Mucosa of gallbladder (tissue), 1 donor: ENCODE measurements at regions not wholly inside any gene's neighbourhood (a gene's known extent, or its start where the extent isn't known, plus 50 kb on each side); places are given as distances from the start of the nearest gene placed in this dataset.
A peak's percentile ranks its signal among the peaks of the same experiment; 100 is the strongest.

Experiments
- DNase-seq: peaks from one replicate; pipeline ENCODE4 v3.0.0-alpha.2; 2020; ENCODE audit warnings: low spot score
- donor health status: DM: no; HTN: no; CAD: no.

GRCh38 chrX:10813761-10814160 lies 193.4 kb upstream of the MID1 start:
- no peak for DNase-seq

- no peak for DNase-seq
These were observed 198.3 kb upstream of the MID1 start for GRCh38 chrX:10818651-10819050.

- no peak for DNase-seq
These were observed 199.6 kb upstream of the MID1 start for GRCh38 chrX:10819973-10820372.

GRCh38 chrX:10821293-10821692 lies 200.9 kb upstream of the MID1 start:
- no peak for DNase-seq

GRCh38 chrX:10828036-10828435 lies 207.7 kb upstream of the MID1 start:
- no peak for DNase-seq

GRCh38 chrX:10828640-10829039 lies 208.3 kb upstream of the MID1 start:
- DNase-seq: peak; percentile 28

GRCh38 chrX:10831716-10832502 lies 211.5 kb upstream of the MID1 start:
- no peak for DNase-seq

GRCh38 chrX:10833299-10834169 lies 213.1 kb upstream of the MID1 start:
- peak; percentile 26 for DNase-seq

GRCh38 chrX:10841579-10841978 lies 221.2 kb upstream of the MID1 start:
- no peak for DNase-seq

- DNase-seq: no peak
These were observed 222.3 kb upstream of the MID1 start for GRCh38 chrX:10842646-10843045.

GRCh38 chrX:10847333-10847732 lies 226.9 kb upstream of the MID1 start:
- DNase-seq: no peak

- DNase-seq: no peak
These were observed 231.4 kb upstream of the MID1 start for GRCh38 chrX:10851809-10852208.

GRCh38 chrX:10854594-10854993 lies 234.2 kb upstream of the MID1 start:
- no peak for DNase-seq

GRCh38 chrX:10855845-10856244 lies 235.5 kb upstream of the MID1 start:
- DNase-seq: no peak

- no peak for DNase-seq
These were observed 236.4 kb upstream of the MID1 start for GRCh38 chrX:10856797-10857196.

GRCh38 chrX:10859353-10859752 lies 239.0 kb upstream of the MID1 start:
- DNase-seq: no peak

- no peak for DNase-seq
These were observed 235.1 kb upstream of the HCCS start for GRCh38 chrX:10875995-10876394.

- DNase-seq: no peak
These were observed 228.6 kb upstream of the HCCS start for GRCh38 chrX:10882484-10882883.

- no peak for DNase-seq
These were observed 226.9 kb upstream of the HCCS start for GRCh38 chrX:10884246-10884645.

GRCh38 chrX:10892621-10893225 lies 218.4 kb upstream of the HCCS start:
- no peak for DNase-seq

GRCh38 chrX:10893366-10893765 lies 217.8 kb upstream of the HCCS start:
- DNase-seq: no peak

- DNase-seq: no peak
These were observed 217.2 kb upstream of the HCCS start for GRCh38 chrX:10893976-10894375.

GRCh38 chrX:10897768-10898167 lies 213.4 kb upstream of the HCCS start:
- no peak for DNase-seq
